ENCODE measurements at regions not wholly inside any gene's neighbourhood (a gene's known extent, or its start where the extent isn't known, plus 50 kb on each side); places are given as distances from the start of the nearest gene placed in this dataset.

- TF ChIP-seq EZH2phosphoT487 (conservative IDR thresholded peaks at IDR 0.05; ENCODE audit: low read length): no peak
- TF ChIP-seq, protein P1, sequence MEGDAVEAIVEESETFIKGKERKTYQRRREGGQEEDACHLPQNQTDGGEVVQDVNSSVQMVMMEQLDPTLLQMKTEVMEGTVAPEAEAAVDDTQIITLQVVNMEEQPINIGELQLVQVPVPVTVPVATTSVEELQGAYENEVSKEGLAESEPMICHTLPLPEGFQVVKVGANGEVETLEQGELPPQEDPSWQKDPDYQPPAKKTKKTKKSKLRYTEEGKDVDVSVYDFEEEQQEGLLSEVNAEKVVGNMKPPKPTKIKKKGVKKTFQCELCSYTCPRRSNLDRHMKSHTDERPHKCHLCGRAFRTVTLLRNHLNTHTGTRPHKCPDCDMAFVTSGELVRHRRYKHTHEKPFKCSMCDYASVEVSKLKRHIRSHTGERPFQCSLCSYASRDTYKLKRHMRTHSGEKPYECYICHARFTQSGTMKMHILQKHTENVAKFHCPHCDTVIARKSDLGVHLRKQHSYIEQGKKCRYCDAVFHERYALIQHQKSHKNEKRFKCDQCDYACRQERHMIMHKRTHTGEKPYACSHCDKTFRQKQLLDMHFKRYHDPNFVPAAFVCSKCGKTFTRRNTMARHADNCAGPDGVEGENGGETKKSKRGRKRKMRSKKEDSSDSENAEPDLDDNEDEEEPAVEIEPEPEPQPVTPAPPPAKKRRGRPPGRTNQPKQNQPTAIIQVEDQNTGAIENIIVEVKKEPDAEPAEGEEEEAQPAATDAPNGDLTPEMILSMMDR (IDR thresholded peaks at IDR 0.05; ENCODE audit: insufficient read depth, low read length, poor library complexity, severe bottlenecking): no peak
These were observed 299.3 kb upstream of the SOX9 start for GRCh38 chr17:71821511-71821910.
